ENCODE measurements at regions not wholly inside any gene's neighbourhood (a gene's known extent, or its start where the extent isn't known, plus 50 kb on each side); places are given as distances from the start of the nearest gene placed in this dataset.

- TF ChIP-seq CTCF (IDR thresholded peaks at IDR 0.05 in 2 of 3, conservative IDR thresholded peaks at IDR 0.05 in 1 of 3; ENCODE audit: borderline replicate concordance in 1 of 3, insufficient read depth in 1 of 3, low read depth in 2 of 3, low read length in 2 of 3): no peak
- no peak for TF ChIP-seq JUND (IDR thresholded peaks at IDR 0.05)
- no peak for TF ChIP-seq EZH2 (IDR thresholded peaks at IDR 0.05)
- TF ChIP-seq FOSL1 (IDR thresholded peaks at IDR 0.05; ENCODE audit: low read depth): no peak
- no peak for TF ChIP-seq POLR2AphosphoS5 (IDR thresholded peaks at IDR 0.05; ENCODE audit: low read depth, low read length)
- TF ChIP-seq SRF (IDR thresholded peaks at IDR 0.05; ENCODE audit: low read depth): no peak
- no peak for TF ChIP-seq RAD21 (IDR thresholded peaks at IDR 0.05; ENCODE audit: low read depth)
Observed at GRCh38 chr20:58065508-58066361, 162.7 kb downstream of the ANKRD60 start (continued).

- no peak overlapping the region for H3K4me3 ChIP-seq (replicated peaks in 1 of 2; ENCODE audit: low read depth in 1 of 2, low read length in 2 of 2)
- peaks cover 26% of the 10 kb centered on the region for H3K27me3 ChIP-seq (ENCODE audit: insufficient read depth, low read length)
- DNase-seq (ENCODE audit: low read depth, low spot score) (no peak), ATAC-seq (no peak)
- no peak overlapping the region for H3K4me2 ChIP-seq (ENCODE audit: low read length)
- H3K9me2 ChIP-seq (ENCODE audit: insufficient read depth): no peaks in the 10 kb centered on the region
- H3K27ac ChIP-seq (ENCODE audit: low read depth, low read length): no peak overlapping the region
- no peak overlapping the region for H3K9ac ChIP-seq (ENCODE audit: low read length)
- H2AFZ ChIP-seq (ENCODE audit: low read depth, low read length, poor library complexity, severe bottlenecking): no peak overlapping the region
- no peaks in the 10 kb centered on the region for H3K36me3 ChIP-seq (ENCODE audit: control insufficient read depth in 1 of 2, insufficient read depth in 2 of 2, low read length in 2 of 2)
- RAD21 ChIA-PET (ENCODE audit: low non-redundant PET in 1 of 2, low total read pairs in 2 of 2, uncharacterized antibody in 2 of 2, unreplicated experiment in 2 of 2): interaction anchor here in 1 of 2 experiments (0.6 kb wide), 1 partner anchor 445 kb away, joined by 3 read pairs; no protein-coding TSS in a partner anchor
- intact Hi-C loops (cut with micrococcal nuclease): no loop called here
- H3K9me3 ChIP-seq (ENCODE audit: control insufficient read depth in 1 of 2, insufficient read depth in 1 of 2, low read depth in 1 of 2, low read length in 2 of 2): no peaks in the 10 kb centered on the region
- POLR2A ChIA-PET: interaction anchor here (0.6 kb wide), 1 partner anchor 16 kb away, joined by 3 read pairs; no protein-coding TSS in a partner anchor
- TF ChIP-seq ZNF274 (IDR thresholded peaks at IDR 0.05; ENCODE audit: low read depth, low read length): no peak
- TF ChIP-seq CEBPB (IDR thresholded peaks at IDR 0.05; ENCODE audit: low read depth): no peak
- TF ChIP-seq EZH2phosphoT487 (IDR thresholded peaks at IDR 0.05; ENCODE audit: borderline replicate concordance): no peak
- no peak for TF ChIP-seq TCF7L2 (IDR thresholded peaks at IDR 0.05; ENCODE audit: borderline replicate concordance, extremely low read depth, insufficient read depth, insufficient read length)
- no peak for TF ChIP-seq MAX (IDR thresholded peaks at IDR 0.05)
- TF ChIP-seq EGR1 (IDR thresholded peaks at IDR 0.05; ENCODE audit: low read depth): no peak
- no peak for TF ChIP-seq YY1 (IDR thresholded peaks at IDR 0.05; ENCODE audit: extremely low read depth, insufficient replicate concordance, low read depth, low read length)
- TF ChIP-seq ATF3 (IDR thresholded peaks at IDR 0.05): no peak
- TF ChIP-seq POLR2AphosphoS5 (IDR thresholded peaks at IDR 0.05; ENCODE audit: low read depth, low read length): no peak
- TF ChIP-seq ELF1 (IDR thresholded peaks at IDR 0.05; ENCODE audit: borderline replicate concordance, low read depth): no peak
- no peak for TF ChIP-seq JUND (IDR thresholded peaks at IDR 0.05)
- no peak for TF ChIP-seq EZH2 (IDR thresholded peaks at IDR 0.05)
- TF ChIP-seq RAD21 (IDR thresholded peaks at IDR 0.05; ENCODE audit: low read depth): no peak
- no peak for TF ChIP-seq POLR2A (IDR thresholded peaks at IDR 0.05; ENCODE audit: borderline replicate concordance, extremely low read depth, insufficient read depth, insufficient read length)
- no peak for TF ChIP-seq SP1 (IDR thresholded peaks at IDR 0.05; ENCODE audit: low read depth)
- TF ChIP-seq ZBTB33 (IDR thresholded peaks at IDR 0.05; ENCODE audit: extremely low read depth, insufficient replicate concordance, low read length): no peak
- TF ChIP-seq CBX3 (IDR thresholded peaks at IDR 0.05; ENCODE audit: low read depth): no peak
- BruUV-seq (replicated peaks): no TSS peak
- CTCF ChIA-PET: no interaction called here
- H4K20me1 ChIP-seq (ENCODE audit: insufficient read depth): no peaks in the 10 kb centered on the region
- no peaks in the 10 kb centered on the region for H3K79me2 ChIP-seq (ENCODE audit: insufficient read depth, low read length)
- no peaks in the 10 kb centered on the region for H3K4me1 ChIP-seq (ENCODE audit: control insufficient read depth in 1 of 2, insufficient read depth in 2 of 2, low read length in 2 of 2)
Observed at GRCh38 chr20:58064411-58065010, 163.9 kb downstream of the ANKRD60 start.

Data from HCT116 (cell line).